GM21526 (cell line): ENCODE measurements at regions not wholly inside any gene's neighbourhood (a gene's known extent, or its start where the extent isn't known, plus 50 kb on each side); places are given as distances from the start of the nearest gene placed in this dataset.

Experiments used
- ATAC-seq: cut with Tn5 transposase; IDR thresholded peaks from one replicate; pipeline ENCODE4 v1.9.1; 2021; ENCODE audit warnings: moderate library complexity; ENCODE audit not compliant: unreplicated experiment, low FRiP score

DNA sequence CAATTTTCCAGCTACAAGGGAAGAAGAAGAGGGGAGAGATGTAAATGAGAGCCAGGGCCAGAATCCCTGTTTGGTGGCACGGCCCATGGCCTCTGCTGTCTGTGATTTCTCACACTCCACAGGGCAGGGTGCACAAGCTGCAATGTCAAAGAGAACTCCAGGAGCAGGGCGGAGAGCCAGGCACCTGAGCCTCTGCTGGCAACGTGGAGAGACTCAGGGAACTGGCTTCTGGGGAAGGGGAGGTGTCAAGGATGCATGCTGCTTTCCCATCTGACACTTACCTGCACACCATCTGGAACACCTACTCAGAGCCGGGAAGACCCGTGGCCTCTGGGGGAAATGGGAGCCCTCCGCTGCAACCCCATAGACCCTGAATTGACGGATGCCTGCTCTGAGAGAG lies 507.5 kb upstream of the NR2F2 start:
- no peak for ATAC-seq

DNA sequence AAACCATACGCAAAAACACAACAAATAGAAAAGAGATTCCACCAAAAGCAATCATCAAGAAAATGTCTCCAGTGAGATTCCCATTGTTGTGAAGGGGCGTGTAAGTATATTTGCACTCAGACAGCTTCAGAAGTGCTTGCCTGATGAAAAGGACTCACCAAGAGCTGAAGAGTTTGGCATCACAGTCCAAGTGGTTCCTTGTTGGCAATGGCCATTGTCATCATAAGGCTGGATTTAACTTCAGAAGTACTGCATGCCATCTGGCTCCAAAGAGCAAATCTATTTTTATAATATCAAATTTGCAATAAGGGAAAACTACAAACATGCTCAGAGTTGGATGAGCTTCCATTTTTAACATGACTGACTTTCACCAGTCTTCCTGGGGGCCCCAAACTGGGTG lies 505.3 kb upstream of the NR2F2 start:
- ATAC-seq, result no peak

DNA sequence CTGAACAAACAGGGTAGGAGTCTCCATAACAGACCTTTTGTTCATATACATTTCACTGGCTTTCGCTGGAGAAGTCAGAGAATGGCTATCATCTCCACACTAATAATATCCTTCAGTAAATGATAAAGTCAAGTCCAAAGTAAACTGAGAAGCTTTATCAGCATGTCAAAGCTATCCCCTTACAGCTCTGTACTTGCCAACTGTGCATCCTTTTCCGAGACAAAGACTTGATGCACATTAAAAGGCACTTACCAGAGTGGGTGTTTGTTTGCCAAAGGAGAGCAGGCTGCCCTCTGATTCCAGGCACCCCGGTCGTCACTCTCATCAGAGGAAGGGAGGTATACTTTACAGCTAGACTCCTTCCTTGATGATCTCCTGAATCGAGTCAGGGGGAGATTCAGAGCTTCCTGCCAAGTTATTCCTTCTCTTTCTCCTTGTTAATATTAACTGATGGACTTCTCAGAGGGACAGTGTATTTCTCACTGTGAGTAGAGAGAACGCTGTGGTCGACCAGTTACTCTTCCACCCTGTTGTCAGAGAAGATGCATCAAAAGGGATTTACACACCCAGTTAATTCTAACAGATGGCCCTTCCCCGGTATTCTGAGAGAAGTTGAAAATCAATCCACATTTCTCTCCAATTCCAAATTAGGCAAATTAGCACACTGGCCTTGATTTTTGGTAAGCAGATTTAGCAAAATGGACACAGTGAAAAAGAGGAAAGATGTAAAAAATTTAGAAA lies 504.7 kb upstream of the NR2F2 start:
- no peak for ATAC-seq

DNA sequence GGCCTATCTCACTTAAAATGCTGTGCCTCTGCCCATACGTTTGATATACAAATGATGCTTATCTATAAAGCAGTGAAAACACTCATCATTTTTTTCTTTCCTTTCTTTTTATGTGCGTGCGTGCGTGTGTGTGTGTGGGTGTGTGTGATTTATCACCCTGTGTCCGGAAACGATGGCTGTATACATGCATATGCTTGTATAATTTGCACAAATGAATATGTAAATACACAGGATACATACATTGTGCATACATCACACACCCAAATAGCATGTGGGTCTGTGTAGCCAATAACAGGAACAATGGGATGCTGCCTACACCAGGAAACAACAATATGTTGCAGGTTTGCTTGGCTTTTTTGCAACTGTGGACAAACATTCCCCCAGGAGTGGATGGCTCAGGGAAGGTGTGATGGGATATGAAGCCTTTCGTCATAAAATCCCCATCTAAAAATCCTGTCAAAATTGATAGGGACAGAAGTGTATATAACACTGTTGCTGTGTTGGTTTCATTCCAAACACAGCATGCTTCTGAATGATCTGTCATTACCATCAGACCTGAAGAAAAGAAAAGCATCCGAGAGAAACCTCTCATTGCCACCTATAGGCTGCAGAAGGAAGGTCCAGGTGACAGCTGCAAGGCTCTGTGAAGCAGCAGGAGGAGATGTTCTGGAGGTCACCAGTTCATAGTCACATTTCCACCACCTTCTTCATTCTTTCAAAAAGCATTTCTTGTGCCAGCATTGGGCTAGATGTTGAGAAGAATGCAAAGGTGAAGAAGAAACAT lies 503.9 kb upstream of the NR2F2 start:
- ATAC-seq, result no peak

DNA sequence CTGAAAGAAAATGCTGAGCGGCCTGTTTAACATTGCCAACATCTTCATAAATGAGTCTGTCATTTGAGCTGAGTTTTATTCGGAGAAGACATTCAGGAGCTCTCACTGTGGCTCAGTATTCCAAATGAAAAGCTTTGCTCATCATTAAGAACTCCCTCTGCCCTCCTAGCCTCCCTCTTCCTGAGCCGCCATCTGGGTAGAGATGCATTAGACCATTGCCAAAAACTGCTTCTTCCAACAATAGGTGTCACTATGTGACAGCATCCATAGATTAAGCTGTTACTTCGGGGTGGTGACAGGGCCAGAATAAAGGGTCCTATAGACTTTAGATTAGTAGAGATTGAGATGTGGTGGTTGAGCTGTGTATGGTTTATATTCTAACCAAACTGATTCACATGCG lies 501.4 kb upstream of the NR2F2 start:
- ATAC-seq, result no peak

DNA sequence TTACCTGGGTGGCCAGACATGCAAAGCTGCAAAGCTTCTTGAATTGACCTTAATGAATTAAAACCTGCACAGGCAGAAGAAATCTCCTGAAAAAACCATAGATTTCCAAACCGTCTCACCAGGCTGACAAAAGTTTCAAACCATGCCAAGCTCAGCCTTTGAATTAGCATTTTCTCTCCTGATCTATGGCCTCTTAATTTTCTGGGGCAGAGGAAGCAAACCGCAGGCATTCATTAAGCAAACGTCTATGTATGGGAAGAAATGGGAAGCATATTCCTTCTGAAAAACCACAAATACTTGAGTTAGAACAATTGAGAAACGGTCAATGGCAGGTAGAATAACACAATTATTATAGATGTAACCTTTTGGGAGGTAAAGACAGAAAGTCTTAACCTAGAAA lies 500.2 kb upstream of the NR2F2 start:
- ATAC-seq, result no peak

DNA sequence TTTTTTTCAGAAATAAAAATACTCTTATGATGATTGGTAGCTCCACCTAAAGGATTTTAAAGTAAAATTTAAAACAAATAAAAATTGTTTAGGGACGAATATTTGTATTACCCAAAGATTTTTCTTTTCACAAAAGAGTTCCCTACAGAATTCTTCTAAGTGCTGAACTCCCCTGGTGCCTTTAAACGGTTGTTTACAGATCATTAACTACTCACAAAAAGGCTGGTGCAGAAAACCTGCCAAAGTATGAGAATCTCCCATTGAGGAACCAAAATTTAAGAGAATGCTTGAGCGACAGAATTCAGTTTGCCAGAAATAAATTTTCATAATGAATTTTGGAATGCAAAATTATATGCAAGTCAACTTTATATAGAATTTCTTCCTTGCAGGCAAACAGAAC lies 497.8 kb upstream of the NR2F2 start:
- no peak for ATAC-seq

DNA sequence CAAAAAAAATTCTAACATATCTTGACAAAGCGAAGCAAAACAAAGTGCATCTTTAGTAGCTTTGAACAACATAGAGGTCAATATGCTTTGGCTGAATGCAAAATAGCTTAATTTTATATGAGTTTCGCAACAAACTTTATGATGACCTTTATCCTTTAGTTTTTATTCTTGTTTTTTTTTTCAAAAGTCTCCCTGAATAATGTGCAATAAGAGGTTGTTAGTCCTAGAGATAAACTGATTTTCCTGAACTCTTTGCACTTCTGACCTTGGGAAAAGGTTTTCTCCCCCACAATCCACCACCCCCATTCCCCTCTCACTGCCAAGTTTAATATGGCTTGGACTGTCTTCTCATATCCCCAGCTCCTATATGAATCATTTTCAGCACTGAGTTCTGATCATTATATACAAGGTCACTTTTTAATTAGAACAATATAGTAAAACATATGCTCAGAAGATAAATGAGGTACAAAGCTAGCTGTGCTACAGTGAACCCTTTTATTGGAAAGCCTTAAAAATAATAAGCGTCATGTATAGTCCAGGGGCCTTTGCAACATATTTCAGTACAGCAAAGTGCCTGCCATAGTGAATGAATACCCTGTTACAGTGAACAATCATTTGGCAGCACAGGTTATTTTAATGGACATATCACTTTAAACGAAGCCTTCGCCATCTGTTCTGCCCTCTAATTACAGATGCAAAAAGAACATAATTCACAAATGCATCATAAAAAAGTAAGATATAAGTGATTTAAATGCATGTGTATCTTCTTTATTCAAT lies 496.3 kb upstream of the NR2F2 start:
- ATAC-seq, result no peak

DNA sequence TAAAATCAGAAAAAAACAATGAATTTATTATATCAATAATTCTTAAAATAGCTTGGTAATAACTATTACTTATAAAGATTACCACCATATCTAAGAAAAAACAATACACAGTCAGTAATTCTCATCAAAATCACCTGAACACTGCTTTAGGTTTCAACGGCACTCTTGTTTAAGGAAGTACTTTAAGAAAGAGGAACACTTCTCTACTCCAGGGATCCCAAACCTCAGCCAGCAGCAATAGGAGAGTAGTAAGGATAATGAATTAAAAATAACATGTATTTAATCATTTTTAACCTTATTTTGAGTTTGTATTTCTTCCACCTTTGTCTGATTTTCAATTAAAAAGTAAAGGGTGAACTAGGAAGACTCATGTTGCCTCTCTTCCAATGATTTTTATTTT lies 494.0 kb upstream of the NR2F2 start:
- ATAC-seq, result no peak

DNA sequence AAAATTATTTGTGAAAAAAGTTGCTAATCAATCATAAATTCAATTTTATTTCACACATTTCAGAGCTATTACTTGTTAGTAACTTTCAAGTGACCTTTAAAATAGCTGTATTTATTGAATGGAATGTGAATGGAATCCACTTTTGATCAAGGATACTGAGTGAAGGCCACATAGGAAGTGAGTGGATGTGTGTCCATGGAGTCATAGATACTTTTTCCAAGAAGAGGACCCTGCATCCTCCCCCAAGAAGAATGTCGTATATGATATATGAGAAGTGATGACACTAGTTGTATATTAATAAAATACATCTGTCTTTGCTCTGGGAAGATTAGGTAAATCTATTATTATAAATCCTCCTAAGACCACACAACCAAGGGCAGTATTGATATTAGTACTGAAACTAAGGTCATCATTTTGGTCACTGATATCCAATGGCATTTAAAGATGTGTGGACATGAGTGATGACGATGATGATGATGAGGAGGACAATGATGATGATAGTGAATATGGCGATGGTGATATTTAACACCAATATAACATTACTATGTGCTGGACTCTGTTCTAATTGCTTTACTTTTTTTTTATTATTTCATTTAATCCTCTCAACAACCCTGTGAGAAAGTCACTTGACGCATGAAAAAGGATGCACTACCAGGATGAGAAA lies 493.0 kb upstream of the NR2F2 start:
- no peak for ATAC-seq

DNA sequence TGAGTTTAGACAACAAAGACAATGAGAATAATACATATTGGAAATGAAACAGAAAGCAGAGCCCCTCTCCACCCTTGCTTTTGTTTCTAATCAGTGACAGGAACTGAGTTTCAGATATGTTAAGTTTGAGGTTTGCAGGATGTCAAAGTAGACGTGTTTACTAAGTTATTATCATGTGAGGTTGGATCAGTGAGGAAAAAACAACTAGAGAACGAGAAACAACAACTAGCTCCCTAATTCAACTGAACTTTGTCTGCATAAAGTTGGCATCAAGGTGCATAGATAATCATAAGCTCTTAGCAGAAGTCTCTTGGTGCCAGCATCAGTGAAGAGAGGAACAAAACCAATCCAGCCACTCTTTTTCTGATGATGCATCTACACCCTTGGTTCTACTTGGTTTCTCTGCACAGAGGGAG lies 491.1 kb upstream of the NR2F2 start:
- ATAC-seq, result peak; percentile 73

DNA sequence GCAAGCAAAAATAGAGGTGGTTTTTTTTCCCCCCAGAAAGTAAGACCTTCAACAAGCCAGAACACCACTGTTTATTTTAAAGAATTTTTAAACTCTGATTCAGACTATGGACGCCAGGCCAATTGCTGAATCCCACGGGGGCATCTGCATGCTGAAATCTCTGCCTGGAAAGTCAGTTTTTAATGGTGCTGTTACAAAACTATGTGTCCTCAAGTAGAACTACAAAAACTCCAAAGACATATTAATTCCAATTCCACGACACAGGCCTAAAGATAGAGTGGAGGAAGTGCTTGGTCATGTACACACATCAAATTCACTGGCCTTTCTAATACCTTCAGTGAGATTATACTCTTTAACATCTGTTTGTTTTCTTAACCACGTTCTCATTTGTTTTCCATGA lies 490.5 kb upstream of the NR2F2 start:
- no peak for ATAC-seq

DNA sequence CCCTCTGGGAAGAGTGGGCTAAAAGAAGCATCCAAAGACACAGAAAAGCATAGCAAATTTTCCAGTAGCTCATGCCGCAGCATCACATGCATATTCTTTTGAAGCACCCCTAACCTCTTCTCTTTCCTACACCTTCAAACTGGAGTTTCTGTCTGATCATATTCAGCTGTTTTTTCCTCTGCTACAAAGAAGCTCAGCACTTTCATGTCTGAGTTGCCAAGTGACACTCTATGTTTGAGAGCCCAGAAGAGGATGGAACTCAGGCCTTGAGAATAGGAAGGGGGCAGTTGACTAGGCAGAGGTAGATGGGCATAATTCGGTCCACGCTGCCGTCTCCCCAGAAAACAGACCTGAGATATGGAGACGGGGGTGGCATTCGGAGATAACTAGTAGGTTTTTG lies 489.6 kb upstream of the NR2F2 start:
- no peak for ATAC-seq

DNA sequence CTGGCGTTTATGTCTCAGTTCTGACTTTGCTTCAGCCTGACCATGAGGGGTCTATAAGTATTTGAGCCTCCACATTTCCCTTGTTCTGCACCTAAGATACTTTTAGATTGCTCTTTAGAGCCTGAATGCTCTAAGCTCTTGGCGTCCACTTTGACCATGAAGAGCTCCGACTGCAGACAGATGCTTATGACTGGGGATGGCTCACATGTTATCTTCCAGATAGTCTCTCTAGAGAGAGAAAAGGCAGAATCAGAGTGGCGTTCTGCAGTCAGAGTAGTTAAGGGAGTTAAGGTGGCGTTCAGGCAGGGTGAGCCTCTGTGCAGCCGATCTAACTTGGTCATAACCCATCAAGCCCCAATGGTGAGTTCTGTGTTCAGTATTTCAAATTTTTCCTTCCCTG lies 487.9 kb upstream of the NR2F2 start:
- ATAC-seq, result no peak

DNA sequence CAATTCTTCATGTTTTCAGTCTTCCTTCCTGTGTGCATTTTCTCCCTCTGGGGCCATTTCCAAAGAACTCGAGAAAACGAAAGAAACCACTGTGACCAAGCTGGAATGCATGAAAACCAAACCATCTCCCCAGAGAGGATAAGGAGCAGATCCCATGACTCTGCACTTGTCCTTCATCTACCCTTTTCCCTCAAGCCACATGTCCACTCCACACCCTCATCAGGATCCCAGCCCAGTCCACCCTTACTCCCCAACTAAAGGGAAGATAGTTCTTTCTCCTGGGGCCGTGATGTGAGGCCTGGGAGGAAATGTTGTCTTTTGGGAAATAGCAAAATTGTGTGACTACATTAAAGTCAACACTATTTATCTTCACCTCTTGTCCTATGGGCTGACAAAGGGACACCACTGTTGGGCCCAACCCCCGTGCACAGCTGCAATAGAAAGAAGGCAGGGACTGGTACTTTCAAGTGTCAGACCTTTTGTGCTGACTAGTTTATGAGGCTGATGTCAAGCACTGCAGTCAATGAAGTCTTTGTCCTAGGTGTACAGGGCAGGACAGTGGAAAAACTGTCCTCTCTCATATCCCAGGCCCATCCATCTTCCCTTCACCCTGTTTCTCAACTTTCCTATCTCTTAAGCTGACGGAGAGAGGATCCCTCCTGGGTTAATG lies 487.1 kb upstream of the NR2F2 start:
- no peak for ATAC-seq

DNA sequence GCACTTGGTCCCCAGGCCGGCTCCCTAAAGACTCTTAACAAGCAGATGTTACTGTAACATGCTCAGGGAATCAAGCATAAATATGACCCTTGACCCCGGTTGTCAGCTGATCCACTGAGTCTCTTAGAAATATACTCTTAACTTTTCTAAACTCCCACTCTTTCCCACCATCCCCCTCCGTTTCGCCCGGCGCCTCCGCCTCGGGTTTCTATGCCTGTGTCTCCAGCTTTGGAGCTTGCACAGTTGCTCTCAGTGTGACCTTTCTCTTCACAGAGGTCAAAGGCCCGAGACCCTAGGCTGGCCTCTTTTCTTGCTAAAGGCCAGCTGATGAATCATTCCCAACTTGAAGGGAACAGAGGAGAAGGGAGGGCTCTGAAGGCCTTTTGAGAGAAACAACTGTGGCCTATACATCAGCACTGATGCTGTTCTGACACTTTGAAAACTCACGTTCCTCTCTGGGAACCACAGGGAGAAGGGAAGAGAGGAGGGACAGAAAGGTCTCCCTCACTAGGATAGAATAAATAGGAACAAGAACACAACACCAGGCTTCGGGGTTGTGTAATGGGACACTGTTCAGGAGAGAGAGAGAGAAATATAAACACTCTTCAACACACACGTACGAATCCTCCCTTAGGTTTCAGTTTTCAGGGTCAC lies 484.5 kb upstream of the NR2F2 start:
- no peak for ATAC-seq

DNA sequence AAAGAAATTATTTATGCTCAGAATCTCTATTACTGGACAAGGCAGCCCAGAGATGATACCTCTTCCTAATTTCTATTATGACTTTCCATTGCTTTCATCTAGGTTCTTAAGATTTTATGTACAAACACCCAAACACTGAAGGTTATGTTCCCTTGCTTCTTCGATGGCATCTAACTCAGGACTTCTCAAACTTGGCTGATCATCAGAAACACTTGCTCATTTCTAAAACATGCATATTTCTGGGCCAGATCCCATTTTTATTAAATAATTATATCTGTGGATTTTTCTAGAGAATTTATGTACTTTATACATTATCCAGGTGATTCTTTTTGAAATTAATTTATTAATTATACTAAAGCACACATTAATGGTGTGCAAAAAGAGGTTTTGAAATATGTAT lies 482.4 kb upstream of the NR2F2 start:
- ATAC-seq, result no peak

DNA sequence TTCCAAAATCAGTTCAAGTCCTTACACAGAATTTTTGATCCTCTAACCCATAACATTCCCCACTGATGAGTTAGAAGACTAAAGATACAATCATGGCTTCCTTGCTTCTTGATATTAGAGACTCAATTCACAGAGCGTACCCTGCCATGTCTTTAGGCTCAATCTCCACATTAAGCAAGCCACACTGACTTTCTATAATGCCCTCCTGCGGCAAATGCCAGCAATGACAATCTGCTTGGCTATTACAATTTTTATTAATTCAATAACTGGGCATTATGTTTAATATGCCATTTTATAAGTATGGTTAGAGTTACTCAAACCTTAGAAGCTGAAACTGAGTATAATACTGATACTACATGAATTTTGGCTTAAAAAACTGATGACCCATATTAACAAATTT lies 479.7 kb upstream of the NR2F2 start:
- no peak for ATAC-seq

DNA sequence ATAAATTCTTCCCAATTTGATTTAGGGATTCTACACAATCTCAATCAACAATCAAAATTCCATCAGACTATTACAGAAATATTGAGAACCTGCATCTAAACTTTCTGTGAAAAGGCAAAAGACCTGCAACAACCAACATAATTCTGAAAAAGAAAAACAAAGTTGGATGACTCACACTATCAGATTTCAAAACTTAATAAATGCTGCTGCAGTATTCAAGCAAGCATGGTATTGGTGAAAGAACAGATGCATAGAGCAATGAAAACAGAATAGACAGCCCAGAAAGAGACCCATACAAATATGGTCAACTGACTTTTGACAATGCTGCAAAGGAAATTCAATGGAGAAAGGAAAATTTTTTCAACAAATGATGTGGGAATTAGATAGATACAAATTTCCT lies 477.1 kb upstream of the NR2F2 start:
- ATAC-seq, result no peak
